HG02763 (cell line): ENCODE measurements at regions not wholly inside any gene's neighbourhood (a gene's known extent, or its start where the extent isn't known, plus 50 kb on each side); places are given as distances from the start of the nearest gene placed in this dataset.
"Not testable (repeated sequence)": the region's sequence is repeated elsewhere in the genome, so short reads cannot be mapped to it uniquely, and the experiment has no call there.

Experiments used
- ATAC-seq: cut with Tn5 transposase; IDR thresholded peaks from one replicate; pipeline ENCODE4 v1.9.1; 2021; ENCODE audit warnings: mild to moderate bottlenecking, moderate library complexity; ENCODE audit not compliant: unreplicated experiment

DNA sequence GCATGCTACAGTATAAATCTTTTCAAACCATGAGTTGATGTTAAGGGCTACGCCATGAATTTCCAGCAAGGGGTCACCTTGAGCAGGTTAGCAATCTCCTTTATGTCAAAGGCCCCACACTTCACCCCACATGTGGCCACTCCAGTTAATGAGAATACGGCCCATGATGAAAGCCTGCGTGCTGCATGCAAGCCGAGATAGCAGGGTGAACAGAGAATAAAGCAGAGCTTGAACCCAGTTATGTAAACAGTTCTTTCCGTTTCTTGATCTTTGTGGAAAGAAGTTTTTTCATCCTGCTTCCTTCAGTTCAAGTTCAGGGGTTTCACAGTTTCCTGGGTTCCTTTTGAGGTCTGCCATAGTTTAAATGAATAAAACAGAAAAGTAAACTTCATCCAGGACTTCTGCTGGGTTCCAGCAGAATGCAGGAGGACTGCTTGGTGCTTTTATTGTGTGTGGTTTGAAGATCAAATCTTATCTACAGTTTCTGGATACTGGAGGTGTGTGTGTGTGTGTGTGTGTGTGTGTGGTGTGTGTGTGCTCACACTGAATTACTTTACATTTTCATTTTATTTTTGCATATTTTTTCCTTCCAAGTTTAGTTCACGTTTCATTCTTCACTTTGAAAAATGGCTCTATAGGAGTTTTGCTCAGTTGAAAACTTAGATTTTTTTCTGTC lies 87.1 kb downstream of the HMHB1 start:
- no peak for ATAC-seq

DNA sequence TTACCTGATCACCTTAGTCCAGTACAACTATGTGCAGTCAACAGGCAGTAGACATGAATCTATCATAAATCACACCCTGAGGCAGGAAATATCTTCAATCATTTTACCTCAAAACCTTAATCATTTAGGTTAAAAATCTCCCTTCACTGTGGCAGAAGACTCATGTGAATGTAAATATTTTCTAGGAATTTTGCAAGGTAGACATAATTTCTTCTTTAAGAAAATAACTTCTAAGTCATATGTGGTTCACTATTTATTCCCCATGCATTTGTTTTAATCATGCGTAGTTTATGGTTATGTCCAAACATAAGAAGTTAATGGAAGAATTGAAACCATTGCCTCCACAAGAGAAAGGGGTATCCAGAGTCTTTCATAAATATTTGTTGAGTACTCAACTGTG lies 97.0 kb downstream of the HMHB1 start:
- ATAC-seq, result no peak

DNA sequence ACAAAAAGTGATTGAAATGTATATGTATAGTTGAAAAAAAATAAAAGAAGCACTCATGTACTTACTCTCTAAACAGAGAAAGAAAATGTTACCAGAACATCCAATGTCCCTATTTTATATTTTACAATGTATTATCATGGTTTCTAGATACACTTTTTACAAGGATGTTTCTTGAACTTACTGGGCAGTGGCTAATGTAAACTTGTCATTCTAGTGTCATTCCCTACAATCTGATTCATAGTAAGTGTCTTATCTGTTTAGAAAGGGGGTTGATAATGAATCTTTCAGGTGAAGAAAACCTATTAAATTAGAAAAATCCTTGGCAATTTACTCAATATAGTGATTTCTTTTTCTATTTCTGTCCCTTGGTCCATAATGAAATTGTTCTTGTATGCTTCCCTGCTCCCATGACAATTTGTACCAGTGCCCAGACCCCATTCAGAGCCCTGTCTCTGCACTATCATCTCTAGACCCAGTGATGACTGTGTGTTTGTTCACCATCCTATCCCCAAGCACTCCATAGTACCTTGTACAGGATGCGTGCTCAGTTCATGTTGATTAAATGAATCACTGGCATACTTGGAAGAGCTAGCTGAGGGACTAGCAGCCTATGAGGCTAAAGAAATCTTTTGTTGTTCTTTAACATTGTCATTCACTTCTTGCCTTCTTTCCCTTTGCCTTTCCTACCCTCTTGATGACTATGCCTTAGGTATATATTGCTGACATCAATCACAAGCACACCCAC lies 101.2 kb downstream of the HMHB1 start:
- no peak for ATAC-seq

DNA sequence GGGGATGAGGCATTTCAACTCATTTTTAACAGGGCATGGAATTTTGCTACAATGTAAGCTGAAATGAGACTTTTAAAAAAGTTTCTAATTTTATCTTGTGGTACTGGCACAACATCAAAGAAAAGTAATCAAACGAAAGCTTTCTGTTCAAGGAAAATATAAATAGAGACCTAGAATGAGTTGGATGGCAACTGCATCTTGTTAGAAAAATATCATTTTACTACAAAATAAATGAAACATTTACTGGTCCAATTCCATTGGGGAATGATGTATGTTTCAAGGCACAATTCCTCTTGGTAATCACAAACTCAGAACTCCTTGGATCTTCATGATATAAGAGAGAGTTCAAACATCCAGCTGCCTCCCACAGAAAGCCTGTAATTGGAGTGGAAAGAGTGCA lies 102.8 kb downstream of the HMHB1 start:
- no peak for ATAC-seq

DNA sequence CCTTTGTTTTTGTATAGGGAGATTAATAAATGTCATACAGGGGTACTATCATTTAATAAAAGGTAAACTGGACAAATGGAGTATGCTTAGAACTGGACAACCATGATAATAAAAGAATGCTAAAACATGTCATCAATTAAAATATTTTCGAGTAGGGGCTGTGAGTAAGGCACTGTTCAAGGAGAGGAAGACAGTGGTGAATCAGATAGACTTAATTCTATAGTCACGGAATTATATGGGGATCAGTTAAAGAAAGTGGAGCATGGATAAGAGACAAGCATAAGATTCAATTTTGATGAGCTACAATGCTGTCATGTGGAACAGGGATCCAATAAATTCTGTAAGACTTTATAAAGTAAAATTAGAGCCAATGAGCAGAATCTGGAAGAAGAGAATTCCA lies 104.5 kb downstream of the HMHB1 start:
- no peak for ATAC-seq

DNA sequence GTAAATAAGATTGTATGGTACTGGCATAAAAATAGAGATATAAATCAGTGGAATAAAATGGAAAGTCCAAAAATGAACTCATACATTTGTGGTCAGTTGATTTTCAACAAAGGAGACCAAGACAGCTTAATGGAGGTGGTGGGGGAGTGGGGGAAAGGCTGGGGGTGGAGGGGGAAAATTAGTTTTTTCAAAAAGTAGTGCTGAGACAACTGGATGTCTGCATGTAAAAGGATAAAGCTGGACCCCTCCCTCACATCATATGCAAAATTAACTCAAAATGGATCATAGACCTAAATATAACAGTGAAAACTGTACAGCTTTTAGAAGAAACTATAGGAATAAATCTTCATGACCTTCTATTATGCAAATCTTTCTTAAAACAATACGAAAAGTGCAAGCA lies 107.0 kb downstream of the HMHB1 start:
- no peak for ATAC-seq

DNA sequence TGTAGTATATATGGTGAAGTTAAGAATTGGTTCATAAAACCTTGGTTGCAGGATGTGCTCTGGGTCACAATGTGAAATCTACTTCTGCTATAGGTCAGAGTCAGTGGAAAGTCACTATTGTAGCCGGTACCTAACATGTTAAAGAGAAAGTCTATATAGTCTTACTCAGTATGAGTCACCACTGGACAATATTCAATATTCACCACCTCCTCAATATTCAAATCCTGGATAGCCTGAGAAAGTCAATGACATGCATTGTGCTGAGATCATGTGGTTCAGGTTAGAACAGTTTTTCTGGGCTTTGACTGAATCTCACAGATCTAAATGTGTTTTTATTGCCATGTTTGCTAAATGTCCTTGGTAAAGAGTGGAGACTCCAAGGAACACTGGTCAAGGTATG lies 108.8 kb downstream of the HMHB1 start:
- no peak for ATAC-seq

DNA sequence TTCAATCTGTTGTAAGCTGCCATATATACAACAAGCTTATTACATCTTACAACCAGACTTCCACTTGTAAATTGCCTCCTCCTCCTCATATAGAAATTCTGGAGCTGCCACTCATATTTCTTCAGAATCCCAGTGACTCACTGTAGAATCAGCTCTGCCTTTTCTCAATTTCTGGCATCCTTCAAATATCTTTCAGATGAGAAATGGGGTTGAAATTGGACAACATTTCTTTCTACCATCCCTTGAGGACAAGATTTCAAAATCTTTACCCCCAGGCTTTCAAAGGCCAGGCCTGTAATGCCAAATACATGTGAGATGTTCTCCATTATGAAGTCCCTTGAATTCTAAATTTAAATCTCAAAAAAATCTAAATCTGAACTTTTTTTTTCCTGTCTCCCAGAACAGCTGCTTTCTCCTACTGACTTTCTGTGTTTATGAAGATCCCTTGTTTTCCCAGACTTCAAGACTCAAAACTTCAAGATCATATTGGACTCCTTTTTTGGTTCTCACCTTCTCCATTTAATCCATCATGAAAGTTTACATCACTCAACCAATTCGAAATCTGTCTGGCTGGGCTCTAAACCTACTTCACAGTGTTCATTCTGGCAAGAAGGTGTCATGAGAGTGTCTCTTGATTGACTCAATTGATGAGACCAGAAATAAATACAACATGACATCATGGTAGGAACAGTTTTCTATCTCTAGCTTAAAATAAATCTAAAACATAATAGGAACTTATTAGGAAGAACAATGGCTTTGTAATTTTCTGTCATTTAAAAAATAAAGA lies 109.8 kb downstream of the HMHB1 start:
- ATAC-seq, result no peak

DNA sequence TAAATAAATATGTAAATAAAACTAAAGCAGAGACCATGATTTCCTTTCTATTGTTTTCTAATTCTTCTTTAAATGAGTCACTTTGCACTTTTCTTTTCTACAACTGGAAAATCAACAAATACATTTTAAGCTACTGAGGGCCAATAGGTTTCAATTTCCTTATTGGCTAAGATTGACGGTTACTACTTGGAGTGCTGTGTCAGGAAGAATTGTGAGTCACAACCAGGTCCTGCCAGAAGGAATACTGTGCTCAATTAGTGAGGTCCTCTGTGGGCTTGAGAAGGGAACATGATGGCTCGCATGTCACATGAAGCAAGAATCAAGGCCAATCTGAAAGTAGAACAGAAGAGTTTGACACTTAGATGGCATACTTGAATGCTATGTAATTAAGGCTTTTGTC lies 110.8 kb downstream of the HMHB1 start:
- no peak for ATAC-seq

DNA sequence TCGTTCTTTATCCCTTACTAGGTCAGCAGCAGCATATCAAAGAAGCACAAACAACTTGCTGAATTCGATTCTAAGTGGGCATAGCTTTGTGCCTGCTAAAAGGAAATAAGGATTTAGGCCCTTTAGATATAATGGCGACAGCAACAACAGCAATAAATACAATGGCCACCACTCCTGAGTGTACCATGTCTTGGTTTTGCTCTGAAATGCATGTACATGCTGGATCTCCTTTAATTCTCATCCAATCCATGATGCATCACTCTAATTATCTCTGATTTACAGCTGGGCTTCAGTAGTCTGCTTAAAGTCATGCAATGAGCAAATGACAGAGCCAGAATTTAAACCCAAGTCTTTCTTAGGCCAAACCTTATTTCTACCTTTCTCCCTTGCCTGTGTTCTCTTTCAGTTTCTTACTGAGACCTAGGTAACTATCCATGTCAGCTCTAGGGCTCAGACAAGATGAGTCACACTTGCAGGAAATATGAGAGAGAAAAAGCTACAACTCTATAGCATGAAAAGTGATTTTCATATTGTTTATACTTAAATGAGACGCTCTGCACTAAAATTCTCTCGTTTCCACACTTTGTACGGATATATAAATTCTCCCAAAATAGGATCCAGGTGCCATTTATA lies 111.8 kb downstream of the HMHB1 start:
- ATAC-seq, result no peak

DNA sequence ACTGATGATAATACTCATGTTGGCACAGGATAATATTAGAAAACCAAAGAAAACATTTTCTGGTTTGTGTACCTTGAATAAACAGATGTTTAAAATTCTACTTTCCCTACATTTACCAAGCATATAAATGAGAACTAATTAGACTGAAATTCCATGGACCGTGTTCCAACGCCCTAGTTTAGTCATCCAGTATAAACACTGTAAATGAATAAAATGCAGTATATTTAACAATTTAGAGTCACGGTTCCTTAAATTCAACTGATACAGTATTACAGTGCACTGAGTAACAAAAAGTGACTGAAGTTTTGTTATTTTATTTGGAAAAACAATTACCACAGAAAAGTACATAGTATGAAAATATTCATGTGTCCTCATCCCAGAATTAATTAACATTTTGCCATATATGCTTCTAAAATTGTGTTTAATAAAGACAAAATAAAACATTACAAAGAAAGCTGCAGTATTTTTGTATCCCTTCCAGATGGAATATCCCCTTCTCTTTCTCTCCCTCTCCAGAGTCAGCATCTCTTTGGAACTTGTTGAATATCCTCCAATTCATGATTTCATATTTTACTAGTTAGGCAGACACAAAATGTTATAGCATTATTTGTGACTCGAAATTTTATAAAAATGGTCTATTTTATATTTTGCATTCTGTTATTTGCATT lies 112.5 kb downstream of the HMHB1 start:
- ATAC-seq, result no peak

DNA sequence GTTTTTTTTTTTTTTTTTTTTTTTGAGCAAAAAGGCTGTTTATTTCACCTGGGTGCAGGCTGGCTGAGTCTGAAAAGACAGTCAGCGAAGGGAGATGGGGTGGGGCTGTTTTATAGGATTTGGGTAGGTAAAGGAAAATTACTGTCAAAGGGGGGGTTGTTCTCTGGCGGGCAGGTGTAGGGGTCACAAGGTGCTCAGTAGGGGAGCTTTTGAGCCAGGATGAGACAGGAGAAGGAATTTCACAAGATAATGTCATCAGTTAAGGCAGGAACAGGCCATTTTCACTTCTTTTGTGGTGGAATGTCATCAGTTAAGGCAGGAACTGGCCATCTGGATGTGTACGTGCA lies 113.0 kb downstream of the HMHB1 start:
- not testable (repeated sequence) for ATAC-seq

DNA sequence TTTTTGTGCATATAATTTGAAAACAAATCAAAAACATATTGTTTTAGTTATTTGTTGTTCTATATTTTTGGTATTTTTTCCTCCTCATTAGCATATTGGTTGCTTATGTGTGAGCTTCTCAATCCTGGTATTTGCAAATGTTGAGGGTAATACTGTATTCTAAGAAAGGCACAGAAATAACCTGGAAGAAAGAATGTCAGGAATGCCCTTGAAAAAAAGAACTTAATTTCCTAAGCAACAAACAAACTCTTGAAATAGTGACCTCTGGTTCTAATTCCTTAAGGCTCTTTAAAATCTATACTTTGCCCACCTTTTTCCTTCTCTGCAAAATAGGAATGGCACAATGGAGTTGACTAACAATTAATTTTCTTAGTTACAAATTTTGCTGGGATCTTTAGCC lies 117.5 kb downstream of the HMHB1 start:
- no peak for ATAC-seq

DNA sequence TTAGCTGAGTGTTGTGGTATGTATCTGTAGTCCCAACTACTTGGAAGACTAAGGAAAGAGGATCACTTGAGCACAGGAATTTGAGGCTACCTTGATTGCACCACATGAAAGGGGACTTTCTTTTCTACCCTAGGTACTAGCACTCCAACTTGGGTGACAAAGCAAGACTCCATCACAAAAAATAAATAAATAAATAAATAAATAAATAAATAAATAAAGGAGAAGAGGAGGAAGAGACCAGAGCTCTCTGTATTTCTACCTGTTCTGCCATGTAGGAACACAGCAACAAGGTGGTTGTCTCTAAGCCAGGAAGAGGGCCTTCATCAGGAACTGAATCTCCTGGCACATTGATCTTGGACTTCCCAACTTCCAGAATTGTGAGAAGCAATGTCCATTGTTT lies 118.6 kb downstream of the HMHB1 start:
- no peak for ATAC-seq

DNA sequence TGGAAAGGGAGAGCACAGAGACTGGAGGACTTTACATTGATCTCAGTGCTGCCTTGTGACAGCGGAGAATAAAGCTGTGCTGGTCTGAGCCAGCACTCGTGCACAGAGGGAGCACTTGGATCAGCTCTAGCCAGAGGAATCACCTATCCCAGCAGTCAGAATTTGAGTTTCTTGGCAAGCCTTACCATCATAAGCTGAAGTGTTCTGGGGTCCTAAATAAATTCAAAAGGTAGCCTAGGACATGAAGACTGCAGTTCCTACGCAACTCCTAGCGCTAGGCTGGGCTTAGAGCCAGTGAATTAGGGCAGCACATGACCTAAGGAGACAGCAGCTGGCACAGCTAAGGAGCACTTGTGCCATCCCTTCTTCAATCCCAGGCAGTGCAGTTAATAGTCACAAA lies 119.5 kb downstream of the HMHB1 start:
- no peak for ATAC-seq

DNA sequence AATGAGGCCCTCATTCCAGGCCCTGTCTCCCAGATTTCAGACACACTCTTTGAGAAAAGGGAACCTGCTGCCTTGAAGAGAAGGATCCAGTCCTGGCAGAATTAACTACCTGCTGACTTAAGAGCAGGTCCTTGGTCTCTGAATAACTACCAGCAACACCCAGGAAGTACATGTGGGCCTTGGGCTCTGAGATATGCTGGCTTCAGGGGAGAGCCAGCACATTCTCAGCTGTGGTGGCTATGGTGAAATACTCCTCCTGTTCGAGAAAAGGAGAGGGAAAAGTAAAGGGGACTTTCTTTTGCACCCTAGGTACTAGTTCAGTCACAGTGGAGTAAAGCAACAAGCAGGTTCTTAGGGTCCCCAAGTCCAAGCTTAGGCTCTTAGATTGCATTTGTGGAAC lies 120.0 kb downstream of the HMHB1 start:
- no peak for ATAC-seq

DNA sequence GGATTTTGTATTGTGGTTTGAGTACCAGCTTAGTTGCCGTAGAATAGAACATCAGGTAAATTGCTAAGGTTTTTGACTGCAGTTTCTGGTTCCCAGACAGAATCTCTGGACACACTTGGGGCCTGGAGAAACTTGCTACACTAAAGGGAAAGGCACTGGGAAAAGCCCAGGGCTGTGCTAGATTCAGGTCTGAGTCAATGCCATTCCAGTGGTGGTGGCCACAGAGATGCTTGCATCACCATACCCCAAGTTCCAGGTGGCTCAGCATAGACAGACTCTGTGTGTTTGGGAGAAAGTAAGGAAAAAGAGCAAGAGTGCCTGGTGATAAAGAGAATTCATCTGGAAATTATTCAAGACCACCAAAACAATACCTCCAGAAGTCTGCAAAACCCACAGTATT lies 120.6 kb downstream of the HMHB1 start:
- ATAC-seq, result no peak

DNA sequence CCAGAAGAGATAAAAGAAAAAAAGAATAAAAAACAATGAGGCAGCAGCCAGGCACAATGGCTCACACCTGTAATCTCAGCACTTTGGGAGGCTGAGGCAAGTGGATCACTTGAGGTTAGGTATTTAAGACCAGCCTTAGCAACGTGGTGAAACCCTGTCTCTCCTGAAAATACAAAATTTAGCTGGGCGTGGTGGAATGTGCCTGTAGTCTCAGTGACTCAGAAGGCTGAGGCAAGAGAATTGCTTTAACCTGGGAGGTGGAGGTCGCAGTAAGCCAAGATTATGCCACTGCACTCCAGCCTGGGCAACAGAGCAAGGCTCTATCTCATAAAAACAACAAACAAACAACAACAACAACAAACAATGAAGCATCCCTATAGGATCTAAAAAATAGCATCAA lies 121.5 kb downstream of the HMHB1 start:
- no peak for ATAC-seq

DNA sequence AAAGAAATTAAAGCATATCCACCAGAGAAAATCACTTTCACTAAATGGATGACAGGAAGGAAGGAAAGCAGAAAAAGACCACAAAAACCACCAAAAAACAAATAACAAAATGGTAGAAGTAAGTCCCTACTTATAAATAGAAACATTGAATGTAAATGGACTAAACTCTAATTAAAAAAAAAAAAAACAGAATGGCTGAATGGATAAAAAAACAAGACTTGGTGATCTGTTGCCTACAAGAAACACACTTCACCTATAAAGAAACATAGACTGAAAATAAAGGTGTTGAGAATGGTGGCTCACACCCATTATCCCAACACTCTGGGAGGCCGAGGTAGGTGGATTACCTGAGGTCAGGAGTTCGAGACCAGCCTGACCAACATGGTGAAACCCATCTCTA lies 122.9 kb downstream of the HMHB1 start:
- ATAC-seq, result no peak

DNA sequence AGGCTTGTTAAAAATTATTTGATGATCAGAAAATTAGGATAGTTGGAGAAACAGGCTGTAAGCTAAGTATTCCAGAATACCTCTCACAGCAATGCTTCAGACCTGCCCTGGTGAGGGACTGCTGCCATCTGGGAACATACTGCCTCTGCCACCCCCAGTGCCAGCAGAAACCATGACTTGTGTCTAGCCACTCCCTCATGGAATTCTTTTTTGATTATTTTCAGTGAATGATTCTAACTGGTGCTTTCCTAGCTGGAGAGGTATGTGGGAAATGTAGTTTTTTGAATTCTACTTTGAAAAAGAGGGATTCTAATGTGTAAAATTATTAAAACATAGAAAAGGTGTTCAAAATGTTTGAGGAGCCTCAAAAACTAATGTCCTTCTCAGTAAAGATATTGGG lies 126.3 kb downstream of the HMHB1 start:
- ATAC-seq, result no peak

DNA sequence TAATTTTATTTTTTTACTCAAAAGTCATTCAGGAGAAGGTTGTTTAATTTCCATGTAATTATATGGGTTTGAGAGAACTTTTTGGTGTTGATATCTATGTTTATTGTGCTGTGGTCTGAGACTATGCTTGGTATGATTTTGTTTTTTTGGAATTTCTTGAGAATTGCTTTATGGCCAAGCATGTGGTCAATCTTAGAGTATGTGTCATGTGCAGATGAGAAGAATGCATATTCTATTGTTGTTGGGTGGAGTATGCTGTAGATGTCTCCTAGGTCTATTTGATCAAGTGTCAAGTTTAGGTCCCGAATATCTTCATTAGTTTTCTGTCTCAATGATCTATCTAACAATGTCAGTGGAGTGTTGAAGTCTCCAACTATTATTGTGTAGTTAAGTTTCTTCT lies 134.9 kb downstream of the HMHB1 start:
- ATAC-seq, result no peak
